ENCODE measurements at regions not wholly inside any gene's neighbourhood (a gene's known extent, or its start where the extent isn't known, plus 50 kb on each side); places are given as distances from the start of the nearest gene placed in this dataset.

DNA sequence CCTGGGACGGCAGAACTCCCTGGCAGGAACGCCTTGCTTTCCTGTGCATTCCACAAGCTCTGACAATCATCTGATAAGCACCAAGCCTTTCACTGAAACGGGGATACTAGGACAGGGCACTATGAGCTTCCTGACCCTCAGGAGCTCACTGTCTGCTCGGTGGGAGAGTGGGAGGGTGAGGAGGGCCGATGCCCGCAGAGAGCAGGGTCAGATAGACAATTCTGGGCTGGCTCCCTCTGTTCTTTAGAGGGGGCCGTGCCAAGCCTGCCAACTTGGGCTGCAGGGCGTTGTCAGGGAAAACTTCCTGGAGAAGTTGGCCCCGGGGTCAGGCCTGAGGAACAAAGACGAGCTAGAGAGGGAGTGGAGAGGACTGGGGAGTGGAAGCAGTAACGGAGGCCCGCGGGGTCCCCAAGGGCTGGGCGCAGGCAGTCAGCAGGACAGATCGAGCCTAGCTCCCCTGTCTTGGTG lies 82.0 kb downstream of the CTAGE1 start:
- H3K79me2 ChIP-seq (replicated peaks; ENCODE audit: insufficient read depth, low read length): no peaks in the 10 kb centered on the region
- no peaks in the 10 kb centered on the region for H4K20me1 ChIP-seq (ENCODE audit: insufficient read depth)
- H3K9me2 ChIP-seq (ENCODE audit: insufficient read depth, low read length): no peaks in the 10 kb centered on the region
- no peaks in the 10 kb centered on the region for H3K27me3 ChIP-seq (ENCODE audit: insufficient read depth, low read depth, low read length)
- H3K4me2 ChIP-seq (ENCODE audit: low read length): no peak overlapping the region
- H3K9me3 ChIP-seq (ENCODE audit: low read length): no peaks in the 10 kb centered on the region
- TF ChIP-seq, protein P1, sequence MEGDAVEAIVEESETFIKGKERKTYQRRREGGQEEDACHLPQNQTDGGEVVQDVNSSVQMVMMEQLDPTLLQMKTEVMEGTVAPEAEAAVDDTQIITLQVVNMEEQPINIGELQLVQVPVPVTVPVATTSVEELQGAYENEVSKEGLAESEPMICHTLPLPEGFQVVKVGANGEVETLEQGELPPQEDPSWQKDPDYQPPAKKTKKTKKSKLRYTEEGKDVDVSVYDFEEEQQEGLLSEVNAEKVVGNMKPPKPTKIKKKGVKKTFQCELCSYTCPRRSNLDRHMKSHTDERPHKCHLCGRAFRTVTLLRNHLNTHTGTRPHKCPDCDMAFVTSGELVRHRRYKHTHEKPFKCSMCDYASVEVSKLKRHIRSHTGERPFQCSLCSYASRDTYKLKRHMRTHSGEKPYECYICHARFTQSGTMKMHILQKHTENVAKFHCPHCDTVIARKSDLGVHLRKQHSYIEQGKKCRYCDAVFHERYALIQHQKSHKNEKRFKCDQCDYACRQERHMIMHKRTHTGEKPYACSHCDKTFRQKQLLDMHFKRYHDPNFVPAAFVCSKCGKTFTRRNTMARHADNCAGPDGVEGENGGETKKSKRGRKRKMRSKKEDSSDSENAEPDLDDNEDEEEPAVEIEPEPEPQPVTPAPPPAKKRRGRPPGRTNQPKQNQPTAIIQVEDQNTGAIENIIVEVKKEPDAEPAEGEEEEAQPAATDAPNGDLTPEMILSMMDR (IDR thresholded peaks at IDR 0.05; ENCODE audit: poor library complexity, severe bottlenecking): no peak
- TF ChIP-seq POLR2AphosphoS5 (IDR thresholded peaks at IDR 0.05): no peak
- TF ChIP-seq, protein P2, sequence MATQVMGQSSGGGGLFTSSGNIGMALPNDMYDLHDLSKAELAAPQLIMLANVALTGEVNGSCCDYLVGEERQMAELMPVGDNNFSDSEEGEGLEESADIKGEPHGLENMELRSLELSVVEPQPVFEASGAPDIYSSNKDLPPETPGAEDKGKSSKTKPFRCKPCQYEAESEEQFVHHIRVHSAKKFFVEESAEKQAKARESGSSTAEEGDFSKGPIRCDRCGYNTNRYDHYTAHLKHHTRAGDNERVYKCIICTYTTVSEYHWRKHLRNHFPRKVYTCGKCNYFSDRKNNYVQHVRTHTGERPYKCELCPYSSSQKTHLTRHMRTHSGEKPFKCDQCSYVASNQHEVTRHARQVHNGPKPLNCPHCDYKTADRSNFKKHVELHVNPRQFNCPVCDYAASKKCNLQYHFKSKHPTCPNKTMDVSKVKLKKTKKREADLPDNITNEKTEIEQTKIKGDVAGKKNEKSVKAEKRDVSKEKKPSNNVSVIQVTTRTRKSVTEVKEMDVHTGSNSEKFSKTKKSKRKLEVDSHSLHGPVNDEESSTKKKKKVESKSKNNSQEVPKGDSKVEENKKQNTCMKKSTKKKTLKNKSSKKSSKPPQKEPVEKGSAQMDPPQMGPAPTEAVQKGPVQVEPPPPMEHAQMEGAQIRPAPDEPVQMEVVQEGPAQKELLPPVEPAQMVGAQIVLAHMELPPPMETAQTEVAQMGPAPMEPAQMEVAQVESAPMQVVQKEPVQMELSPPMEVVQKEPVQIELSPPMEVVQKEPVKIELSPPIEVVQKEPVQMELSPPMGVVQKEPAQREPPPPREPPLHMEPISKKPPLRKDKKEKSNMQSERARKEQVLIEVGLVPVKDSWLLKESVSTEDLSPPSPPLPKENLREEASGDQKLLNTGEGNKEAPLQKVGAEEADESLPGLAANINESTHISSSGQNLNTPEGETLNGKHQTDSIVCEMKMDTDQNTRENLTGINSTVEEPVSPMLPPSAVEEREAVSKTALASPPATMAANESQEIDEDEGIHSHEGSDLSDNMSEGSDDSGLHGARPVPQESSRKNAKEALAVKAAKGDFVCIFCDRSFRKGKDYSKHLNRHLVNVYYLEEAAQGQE (IDR thresholded peaks at IDR 0.05; ENCODE audit: borderline replicate concordance): no peak
- TF ChIP-seq TAF1 (IDR thresholded peaks at IDR 0.05; ENCODE audit: low read depth): no peak
- no peak for TF ChIP-seq MXI1 (conservative IDR thresholded peaks at IDR 0.05; ENCODE audit: poor library complexity, severe bottlenecking)
- TF ChIP-seq EZH2 (IDR thresholded peaks at IDR 0.05; ENCODE audit: borderline replicate concordance, insufficient read depth, low read length, poor library complexity, severe bottlenecking): no peak
- no peak overlapping the region for H3K9ac ChIP-seq (ENCODE audit: low read length)
- H3K27ac ChIP-seq (ENCODE audit: low read length): no peak overlapping the region
- H3K4me3 ChIP-seq (ENCODE audit: low read length): no peak overlapping the region
- no peaks in the 10 kb centered on the region for H3K36me3 ChIP-seq (ENCODE audit: insufficient read depth, low read length)
- H3F3A ChIP-seq (ENCODE audit: insufficient read depth, low read length, poor library complexity, severe bottlenecking): no peaks in the 10 kb centered on the region
- H2AFZ ChIP-seq (ENCODE audit: low read depth, low read length): no peak overlapping the region

DNA sequence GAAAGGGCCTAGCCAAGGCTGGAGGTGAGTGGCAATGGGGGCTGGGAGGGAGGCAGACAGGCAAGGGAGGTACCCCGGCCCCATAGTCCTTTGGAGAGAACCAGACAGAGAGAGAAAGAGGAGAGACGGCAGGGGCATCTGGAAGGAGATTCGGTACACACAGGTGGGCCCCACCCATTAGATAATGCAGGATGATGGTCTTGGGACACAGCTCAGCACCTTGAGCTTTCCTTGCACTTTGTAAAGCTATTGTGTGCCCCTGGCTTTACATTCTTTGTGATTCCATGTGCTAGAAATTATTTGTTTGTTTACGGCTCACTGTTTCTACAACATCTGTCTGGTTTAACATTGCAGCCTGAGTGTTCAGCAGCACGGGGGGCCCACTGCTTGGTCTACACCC lies 83.1 kb downstream of the CTAGE1 start:
- no peaks in the 10 kb centered on the region for H3K9me2 ChIP-seq (ENCODE audit: insufficient read depth, low read length)
- H3K9ac ChIP-seq (ENCODE audit: low read length): no peak overlapping the region
- H3K36me3 ChIP-seq (ENCODE audit: insufficient read depth, low read length): no peaks in the 10 kb centered on the region
- H4K20me1 ChIP-seq (ENCODE audit: insufficient read depth): no peaks in the 10 kb centered on the region
- no peak overlapping the region for H3K4me2 ChIP-seq (ENCODE audit: low read length)
- H3K4me3 ChIP-seq (ENCODE audit: low read length): no peak overlapping the region
- no peaks in the 10 kb centered on the region for H3F3A ChIP-seq (ENCODE audit: insufficient read depth, low read length, poor library complexity, severe bottlenecking)
- H2AFZ ChIP-seq (ENCODE audit: low read depth, low read length): no peak overlapping the region
- H3K9me3 ChIP-seq (ENCODE audit: low read length): no peaks in the 10 kb centered on the region
- TF ChIP-seq SMC3 (conservative IDR thresholded peaks at IDR 0.05; ENCODE audit: poor library complexity) (no peak), EZH2 (IDR thresholded peaks at IDR 0.05; ENCODE audit: borderline replicate concordance, insufficient read depth, low read length, poor library complexity, severe bottlenecking) (no peak), MXI1 (conservative IDR thresholded peaks at IDR 0.05; ENCODE audit: poor library complexity, severe bottlenecking) (no peak)
- TF ChIP-seq, protein P1 (IDR thresholded peaks at IDR 0.05; ENCODE audit: poor library complexity, severe bottlenecking): no peak
- no peaks in the 10 kb centered on the region for H3K27me3 ChIP-seq (ENCODE audit: insufficient read depth, low read depth, low read length)
- no peaks in the 10 kb centered on the region for H3K79me2 ChIP-seq (replicated peaks; ENCODE audit: insufficient read depth, low read length)
- no peak overlapping the region for H3K27ac ChIP-seq (ENCODE audit: low read length)

Data from neural cell (in vitro differentiated cells).